Stimulated activated naive CD8-positive, alpha-beta T cell treated with anti-CD3 and anti-CD28 coated beads, Interleukin-15, Interleukin-2, amounts not matched to agents 100 ng/mL and 50 ng/mL, for 24 hours (primary cell): ENCODE measurements at regions not wholly inside any gene's neighbourhood (a gene's known extent, or its start where the extent isn't known, plus 50 kb on each side); places are given as distances from the start of the nearest gene placed in this dataset.

Experiments
- H3K27ac Mint-ChIP-seq: one replicate; pipeline ENCODE4 v1.8.0; 2021; ENCODE audit warnings: mild to moderate bottlenecking, mixed read lengths
- H3K27me3 Mint-ChIP-seq: one replicate; pipeline ENCODE4 v1.8.0; 2021; ENCODE audit warnings: mixed read lengths
- H3K36me3 Mint-ChIP-seq: one replicate; pipeline ENCODE4 v1.8.0; 2021; ENCODE audit warnings: low read depth, mixed read lengths
- H3K4me1 Mint-ChIP-seq: one replicate; pipeline ENCODE4 v1.8.0; 2021; ENCODE audit warnings: low read depth, mixed read lengths
- H3K4me3 Mint-ChIP-seq: one replicate; pipeline ENCODE4 v1.8.0; 2021; ENCODE audit warnings: mild to moderate bottlenecking, mixed read lengths
- H3K9me3 Mint-ChIP-seq: one replicate; pipeline ENCODE4 v1.8.0; 2021; ENCODE audit warnings: mixed read lengths

DNA sequence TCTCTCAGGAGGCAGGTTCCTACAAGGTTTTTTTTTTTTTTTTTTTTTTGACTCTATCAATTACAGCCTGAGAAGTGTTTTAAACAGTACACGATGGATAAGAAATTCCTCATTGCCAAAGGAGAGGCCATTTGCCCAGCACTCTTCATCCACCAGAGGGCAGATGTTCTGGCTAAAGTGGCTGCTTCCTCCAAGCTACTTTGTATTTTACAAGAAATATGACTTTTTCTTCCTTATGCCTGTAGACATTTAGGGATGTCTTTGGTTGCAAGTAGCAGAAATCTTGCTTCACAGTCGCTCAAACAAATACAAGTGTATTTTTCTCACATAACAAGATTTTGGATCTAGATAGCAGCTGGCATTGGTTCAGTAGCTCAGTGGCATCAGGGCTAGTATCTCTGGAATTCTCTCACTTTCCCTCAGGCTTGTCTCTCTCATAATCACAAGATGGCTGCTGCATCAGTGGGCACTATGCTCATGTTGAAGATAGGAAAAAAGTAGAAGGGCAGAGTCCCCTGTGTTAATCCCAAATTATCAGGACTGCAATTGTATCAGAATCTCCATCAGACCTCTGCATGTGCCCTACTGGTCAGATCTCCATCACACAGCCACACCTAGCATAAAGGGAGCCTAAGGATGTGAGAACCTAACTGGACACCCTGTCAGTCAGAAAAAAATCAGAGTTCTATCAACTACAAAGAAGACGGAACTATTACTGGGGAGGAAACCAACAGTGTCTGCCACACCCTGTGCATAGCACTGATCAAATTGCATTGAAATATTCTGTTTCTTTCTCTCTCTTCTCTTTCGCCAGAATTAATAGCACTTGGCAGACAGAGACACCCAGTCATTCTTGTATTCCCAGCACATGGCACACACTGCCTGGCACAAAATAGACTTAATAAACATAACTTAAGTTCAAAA is 138.9 kb upstream of the COL8A1 start:
- Mint-ChIP-seq H3K36me3 (no peaks in the 10 kb centered on the region), H3K27ac (no peak overlapping the region), H3K27me3 (no peaks in the 10 kb centered on the region), H3K4me3 (no peak overlapping the region), H3K9me3 (peaks cover 4% of the 10 kb centered on the region), H3K4me1 (no peaks in the 10 kb centered on the region)

DNA sequence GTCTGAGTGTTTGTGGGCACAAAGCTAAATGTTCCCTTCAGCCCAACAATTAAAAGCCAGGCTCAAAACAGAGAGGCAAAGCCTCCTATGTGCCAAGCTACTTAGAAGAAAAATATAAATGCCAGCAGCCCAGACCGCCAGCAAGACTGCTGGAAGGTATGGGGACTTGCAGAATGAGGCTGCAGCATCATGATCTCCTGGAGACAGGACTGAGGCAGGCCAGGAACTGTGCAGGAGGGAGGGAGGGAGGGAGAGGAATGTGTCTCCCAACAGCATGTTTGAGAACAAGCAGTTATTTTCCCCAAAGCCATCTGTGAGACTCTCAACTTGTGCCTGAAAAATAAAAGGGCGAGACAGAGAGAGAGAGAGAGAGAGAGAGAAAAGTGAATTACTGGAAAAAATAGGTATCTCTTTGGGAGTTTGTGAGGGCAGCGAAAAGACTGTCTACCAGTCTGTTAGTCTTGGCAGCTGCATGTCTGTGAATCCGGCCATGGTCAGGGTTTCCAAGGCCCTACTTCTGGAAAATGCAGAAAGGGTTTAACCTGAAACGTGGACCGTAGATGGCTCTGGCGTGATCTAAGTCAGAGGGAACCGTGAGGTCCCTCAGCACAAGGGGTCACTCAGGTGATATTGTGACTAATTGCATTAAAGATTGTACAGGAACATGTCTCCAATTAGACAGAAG is 139.7 kb upstream of the COL8A1 start:
- Mint-ChIP-seq H3K27ac (no peak overlapping the region), H3K4me3 (no peak overlapping the region), H3K9me3 (peaks cover 4% of the 10 kb centered on the region), H3K36me3 (no peaks in the 10 kb centered on the region), H3K4me1 (no peaks in the 10 kb centered on the region), H3K27me3 (no peaks in the 10 kb centered on the region)

DNA sequence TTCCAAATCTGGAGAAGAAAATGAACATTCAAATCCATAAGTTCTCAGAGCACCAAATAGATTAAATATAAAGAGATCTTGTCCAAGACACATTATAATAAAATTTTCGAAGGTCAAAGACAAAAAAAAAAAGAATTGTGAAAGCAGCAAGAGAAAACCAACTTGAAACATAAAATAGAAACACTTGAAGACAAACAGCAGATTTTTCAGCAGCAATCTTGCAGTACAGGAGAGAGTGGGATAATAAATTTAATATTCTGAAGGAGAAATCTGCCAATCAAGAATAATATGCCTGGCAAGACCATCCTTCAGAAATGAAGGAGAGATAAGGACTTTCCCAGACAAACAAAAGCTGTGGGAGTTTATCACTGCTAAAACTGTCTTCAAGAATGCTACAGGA is 150.5 kb upstream of the COL8A1 start:
- Mint-ChIP-seq H3K27ac (no peak overlapping the region), H3K36me3 (no peaks in the 10 kb centered on the region), H3K4me3 (no peak overlapping the region), H3K9me3 (peaks cover 29% of the 10 kb centered on the region), H3K4me1 (no peaks in the 10 kb centered on the region), H3K27me3 (no peaks in the 10 kb centered on the region)

DNA sequence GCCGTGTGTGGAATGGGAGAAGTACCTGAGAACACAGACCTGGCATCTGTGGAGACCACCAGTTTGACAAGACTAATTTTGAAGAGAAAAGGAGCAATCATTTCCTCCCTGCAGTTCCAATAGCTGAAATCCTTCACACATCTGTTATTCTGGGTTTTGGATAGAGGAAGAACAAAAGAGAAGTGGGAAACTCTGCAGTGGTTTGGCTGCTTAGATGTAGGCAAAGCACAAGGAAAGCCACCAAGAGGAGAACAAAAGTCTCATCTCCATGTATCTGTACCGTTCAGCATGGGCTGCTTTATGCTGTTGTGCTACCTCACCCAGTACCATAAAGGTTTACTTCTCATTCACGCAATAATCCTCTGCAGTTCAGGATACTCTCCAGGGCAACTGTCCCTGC is 153.1 kb upstream of the COL8A1 start:
- no peak overlapping the region for H3K27ac Mint-ChIP-seq
- no peak overlapping the region for H3K4me3 Mint-ChIP-seq
- peaks cover 20% of the 10 kb centered on the region for H3K9me3 Mint-ChIP-seq
- H3K36me3 Mint-ChIP-seq, result no peaks in the 10 kb centered on the region
- H3K4me1 Mint-ChIP-seq, result no peaks in the 10 kb centered on the region
- no peaks in the 10 kb centered on the region for H3K27me3 Mint-ChIP-seq

DNA sequence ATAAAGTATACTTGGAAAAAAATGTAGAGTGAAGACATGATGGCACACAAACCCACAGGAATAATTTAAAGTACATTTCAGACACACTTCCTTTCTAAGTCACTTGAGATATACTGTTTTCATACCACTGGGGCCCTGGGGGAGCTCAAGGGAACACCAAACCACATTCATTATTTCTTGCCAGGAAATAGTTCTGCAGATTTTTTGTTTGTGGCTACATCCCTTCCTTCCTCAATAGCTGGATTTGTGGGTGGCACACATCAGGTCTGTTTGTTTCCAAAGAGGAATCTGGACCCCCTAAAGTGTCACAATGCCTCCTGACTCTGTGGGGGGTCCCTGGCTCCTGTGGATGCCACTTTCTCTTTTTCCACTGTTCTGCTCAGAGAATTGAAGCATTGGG is 153.5 kb upstream of the COL8A1 start:
- H3K9me3 Mint-ChIP-seq, result peaks cover 16% of the 10 kb centered on the region
- no peaks in the 10 kb centered on the region for H3K27me3 Mint-ChIP-seq
- H3K4me3 Mint-ChIP-seq, result no peak overlapping the region
- no peak overlapping the region for H3K27ac Mint-ChIP-seq
- no peaks in the 10 kb centered on the region for H3K36me3 Mint-ChIP-seq
- H3K4me1 Mint-ChIP-seq, result no peaks in the 10 kb centered on the region

DNA sequence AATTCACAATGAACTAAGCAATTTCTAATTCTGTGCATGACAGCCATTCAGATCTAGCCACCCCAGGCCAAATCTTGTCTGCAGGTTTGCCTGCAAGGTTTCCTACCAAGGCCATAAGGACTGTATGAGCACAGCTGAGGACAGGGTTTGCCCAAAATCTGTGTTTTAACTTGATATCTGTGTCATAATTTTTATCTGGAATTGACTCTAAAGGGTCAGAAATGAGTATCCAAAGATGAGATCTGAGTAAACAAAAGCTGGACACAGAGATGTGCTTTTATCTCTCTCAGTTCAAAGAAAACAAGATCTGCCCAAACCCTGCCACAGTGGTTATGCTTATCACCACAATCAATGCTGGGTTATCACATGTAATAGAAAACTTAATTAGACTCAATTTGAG is 154.6 kb upstream of the COL8A1 start:
- Mint-ChIP-seq H3K27me3 (no peaks in the 10 kb centered on the region), H3K4me1 (no peaks in the 10 kb centered on the region), H3K36me3 (no peaks in the 10 kb centered on the region), H3K9me3 (peaks cover 13% of the 10 kb centered on the region), H3K4me3 (no peak overlapping the region), H3K27ac (no peak overlapping the region)

DNA sequence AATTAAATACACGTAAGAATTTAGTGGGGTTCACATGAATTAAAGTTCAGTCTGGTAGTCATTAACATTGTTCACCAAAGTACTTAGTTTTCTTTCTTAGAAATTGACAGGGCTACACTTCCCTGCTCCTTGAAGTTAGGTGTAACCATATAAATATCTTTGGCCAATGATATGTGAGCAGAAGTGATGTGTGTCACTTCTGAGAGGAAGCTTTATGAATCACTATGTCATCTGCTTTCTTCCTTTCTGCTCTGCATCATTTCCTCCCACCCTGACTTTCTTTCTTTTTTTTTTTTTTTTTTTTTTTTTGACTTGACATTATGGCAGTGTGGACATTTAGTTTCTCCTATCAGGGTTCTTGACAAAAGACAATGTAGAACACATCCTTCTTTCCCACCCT is 156.2 kb upstream of the COL8A1 start:
- H3K4me1 Mint-ChIP-seq, result no peaks in the 10 kb centered on the region
- H3K9me3 Mint-ChIP-seq, result peaks cover 10% of the 10 kb centered on the region
- H3K4me3 Mint-ChIP-seq, result no peak overlapping the region
- H3K27ac Mint-ChIP-seq, result no peak overlapping the region
- H3K27me3 Mint-ChIP-seq, result no peaks in the 10 kb centered on the region
- no peaks in the 10 kb centered on the region for H3K36me3 Mint-ChIP-seq

DNA sequence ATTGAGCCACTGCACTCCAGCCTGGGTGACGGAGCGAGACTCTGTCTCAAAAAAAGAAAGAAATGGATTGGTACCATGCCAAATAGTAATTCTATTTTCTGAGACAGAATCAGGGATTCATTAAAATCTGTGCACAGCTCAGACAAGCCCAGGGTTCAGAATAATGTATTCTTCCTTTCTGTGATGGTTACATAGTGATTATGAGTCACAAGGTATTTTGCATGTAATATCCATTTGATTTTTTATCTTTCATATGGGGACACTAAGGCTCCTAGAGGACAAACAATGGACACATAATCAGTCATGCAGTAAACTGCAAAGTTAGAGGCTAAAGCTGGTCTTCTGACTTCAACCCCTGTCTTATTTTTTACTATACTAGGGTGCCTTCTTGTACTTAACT is 156.8 kb upstream of the COL8A1 start:
- Mint-ChIP-seq H3K4me3 (no peak overlapping the region), H3K9me3 (peaks cover 7% of the 10 kb centered on the region), H3K27me3 (no peaks in the 10 kb centered on the region), H3K36me3 (no peaks in the 10 kb centered on the region), H3K27ac (no peak overlapping the region), H3K4me1 (no peaks in the 10 kb centered on the region)

DNA sequence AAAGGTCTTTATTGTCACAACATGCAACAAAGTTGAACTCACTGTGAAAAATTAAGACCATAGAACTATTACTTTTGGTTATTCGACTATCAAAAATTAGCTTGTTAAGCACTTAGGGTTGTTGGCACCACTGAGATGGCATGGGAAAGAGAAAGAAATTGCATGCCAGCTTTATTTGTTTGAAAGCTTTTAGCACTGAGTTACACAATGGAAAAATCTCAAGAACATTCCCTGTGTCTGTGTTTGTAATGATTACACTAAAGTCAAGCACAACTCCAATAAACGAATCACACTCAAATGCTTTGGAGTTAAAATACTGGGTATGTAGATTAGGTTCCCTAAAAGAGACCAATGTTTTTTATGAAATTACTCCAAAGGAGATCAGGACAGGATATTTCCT is 158.6 kb upstream of the COL8A1 start:
- Mint-ChIP-seq H3K36me3 (no peaks in the 10 kb centered on the region), H3K27me3 (no peaks in the 10 kb centered on the region)

DNA sequence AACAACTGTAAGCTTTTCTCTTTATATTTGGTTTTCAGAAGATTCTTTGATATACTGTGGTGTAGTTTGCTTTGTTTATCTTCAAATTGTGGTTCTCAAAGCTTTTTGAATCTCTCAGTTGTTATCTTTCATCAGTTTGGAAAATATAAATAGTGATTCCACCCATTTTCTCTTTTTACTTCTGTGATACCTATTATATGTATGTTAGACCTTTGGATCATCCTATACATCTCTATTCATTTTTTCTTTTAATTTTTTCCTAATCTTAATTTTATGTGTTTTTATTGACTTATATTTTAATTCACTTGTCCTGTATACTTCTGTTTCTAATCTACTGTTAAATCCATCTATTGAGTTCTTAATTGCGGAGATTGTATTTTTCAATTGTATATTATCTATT is 160.7 kb upstream of the COL8A1 start:
- Mint-ChIP-seq H3K4me3 (no peak overlapping the region), H3K27ac (no peak overlapping the region), H3K36me3 (no peaks in the 10 kb centered on the region), H3K27me3 (no peaks in the 10 kb centered on the region), H3K9me3 (peaks cover 4% of the 10 kb centered on the region), H3K4me1 (no peaks in the 10 kb centered on the region)

More for the DNA sequence above, 158.6 kb upstream of the COL8A1 start:
- no peaks in the 10 kb centered on the region for H3K4me1 Mint-ChIP-seq
- no peak overlapping the region for H3K4me3 Mint-ChIP-seq
- peaks cover 4% of the 10 kb centered on the region for H3K9me3 Mint-ChIP-seq
- H3K27ac Mint-ChIP-seq, result no peak overlapping the region

DNA sequence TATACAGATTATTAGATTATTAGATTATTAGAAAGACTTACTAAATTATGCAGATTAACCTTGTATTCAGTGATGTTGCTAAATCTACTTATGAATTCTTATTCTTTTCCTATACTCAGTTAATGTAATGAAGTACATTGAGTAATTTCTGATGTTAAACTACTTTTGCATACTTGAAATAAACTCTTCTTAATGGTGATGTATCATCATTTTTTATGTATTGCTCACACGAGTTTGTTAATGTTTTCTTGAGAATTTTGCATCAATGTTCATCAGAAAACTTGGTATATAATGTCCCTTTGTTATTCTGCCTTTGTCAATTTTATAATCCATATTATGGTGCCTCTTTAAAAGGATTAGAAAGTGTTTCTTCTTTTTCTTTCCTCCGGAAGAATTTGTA is 163.2 kb upstream of the COL8A1 start:
- Mint-ChIP-seq H3K36me3 (no peaks in the 10 kb centered on the region), H3K27me3 (no peaks in the 10 kb centered on the region), H3K4me1 (no peaks in the 10 kb centered on the region), H3K27ac (no peak overlapping the region), H3K9me3 (peaks cover 4% of the 10 kb centered on the region), H3K4me3 (no peak overlapping the region)

DNA sequence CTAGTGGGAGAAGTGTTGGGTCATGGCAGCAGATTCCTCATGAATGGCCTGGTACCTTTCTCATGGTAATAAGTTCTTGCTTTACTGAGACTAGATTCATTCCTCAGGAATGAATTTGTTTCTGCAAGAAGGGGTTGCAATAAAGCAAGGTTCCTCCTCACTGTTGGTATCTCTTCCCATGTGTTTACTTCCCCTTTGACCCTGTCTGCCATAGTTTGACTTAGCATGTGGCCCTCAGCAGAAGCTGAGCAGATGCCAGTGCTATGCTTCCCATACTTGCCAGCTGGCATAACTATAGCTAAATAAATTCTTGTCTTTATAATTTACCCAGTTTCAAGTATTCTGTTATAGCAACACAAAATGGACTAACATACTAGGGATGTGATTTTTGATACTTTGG is 163.6 kb upstream of the COL8A1 start:
- H3K4me1 Mint-ChIP-seq, result no peaks in the 10 kb centered on the region
- H3K9me3 Mint-ChIP-seq, result peaks cover 4% of the 10 kb centered on the region
- no peak overlapping the region for H3K4me3 Mint-ChIP-seq
- H3K27me3 Mint-ChIP-seq, result no peaks in the 10 kb centered on the region
- H3K27ac Mint-ChIP-seq, result no peak overlapping the region
- no peaks in the 10 kb centered on the region for H3K36me3 Mint-ChIP-seq

DNA sequence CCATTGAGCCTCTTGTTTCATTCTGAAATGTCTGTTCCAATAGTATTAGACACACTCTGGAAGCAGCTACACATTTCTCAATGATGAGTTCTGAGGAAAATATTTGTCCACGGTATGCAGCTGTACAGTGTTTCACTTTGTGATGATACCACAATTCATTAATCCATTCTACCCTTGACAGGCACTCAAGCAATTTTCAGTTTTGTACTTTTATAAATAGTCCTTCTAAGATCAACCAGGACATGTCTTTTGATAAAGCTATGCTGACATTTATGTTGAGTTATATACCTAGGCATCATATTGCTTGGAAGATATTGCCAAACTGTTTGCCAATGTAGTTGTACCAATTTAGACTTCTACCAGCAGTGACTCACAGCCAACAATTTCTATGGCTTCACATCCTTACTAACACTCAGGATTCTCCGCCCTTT is 165.1 kb upstream of the COL8A1 start:
- Mint-ChIP-seq H3K4me3 (no peak overlapping the region), H3K9me3 (peaks cover 2% of the 10 kb centered on the region), H3K27ac (no peak overlapping the region)

DNA sequence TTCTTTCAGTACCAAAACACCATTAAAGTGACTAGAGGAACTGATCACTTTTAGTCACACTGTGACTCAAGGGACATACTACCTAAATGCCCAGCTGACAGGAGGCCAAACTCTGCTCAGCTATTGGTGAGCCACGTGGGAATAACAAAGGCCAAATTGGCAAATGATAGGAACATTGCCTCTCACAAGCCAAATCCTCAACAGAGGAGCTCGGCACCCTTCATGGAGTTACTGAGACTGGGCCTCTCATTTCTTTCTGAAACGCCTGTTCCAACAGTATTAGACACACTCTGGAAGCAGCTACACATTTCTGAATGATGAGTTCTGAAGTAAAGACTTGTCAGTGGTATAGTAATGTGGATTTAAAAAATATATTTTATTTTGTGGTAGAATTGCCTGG is 166.0 kb upstream of the COL8A1 start:
- Mint-ChIP-seq H3K9me3 (no peaks in the 10 kb centered on the region), H3K4me3 (no peak overlapping the region), H3K4me1 (no peaks in the 10 kb centered on the region), H3K36me3 (no peaks in the 10 kb centered on the region), H3K27me3 (peaks cover 3% of the 10 kb centered on the region), H3K27ac (no peak overlapping the region)

More for the DNA sequence above, 165.1 kb upstream of the COL8A1 start:
- Mint-ChIP-seq H3K27me3 (peaks cover 3% of the 10 kb centered on the region), H3K4me1 (no peaks in the 10 kb centered on the region), H3K36me3 (no peaks in the 10 kb centered on the region)
